Heart left ventricle (tissue), 13 donors: ENCODE measurements at regions not wholly inside any gene's neighbourhood (a gene's known extent, or its start where the extent isn't known, plus 50 kb on each side); places are given as distances from the start of the nearest gene placed in this dataset.

Source experiments
- CTCF ChIP-seq, 12 donors: fragments of 200-600 bp; sonication (generic) in 4 of 12; IDR thresholded peaks; one replicate each; pipeline versions ENCODE4 v1.5.0 to v1.8.0; 2018 to 2022; ENCODE audit warnings: antibody characterized with exemption in 12 of 12, mild to moderate bottlenecking in 5 of 12
- POLR2A ChIP-seq, 2 donors: fragments of 450-650 bp; IDR thresholded peaks; one replicate each; pipeline ENCODE4 v1.6.1; 2017; ENCODE audit warnings: antibody characterized with exemption in 2 of 2, mild to moderate bottlenecking in 2 of 2, moderate library complexity in 2 of 2
- donor health status: ischemic (EF 13 %, LVEDD 7.1; RV severe dilation, severe dysfunction).
- donor health status: DM: no; HTN: yes; CAD: no.
- donor health status: DM: no; HTN: no; CAD: no.
- donor health status: ischemic (EF 25% LVEDD 6.9; RV normal size, moderate dysfunction).
- donor health status: ischemic (EF 25% LVEDD 5.7; RV mildly dilated, moderate dysfunction).
- donor health status: ischemic (EF 35%, LVEDD 5.7; RV mildly dilated, moderate dysfunction).
- donor health status: nonischemic (EF 11% LVEDD 7.7; RV severe dilation, severe dysfunction).
- donor health status: DM: yes; HTN: yes; CAD: no.
- donor health status: PGD.
- donor health status: ischemic (EF 29% LVEDD 5.4; RV normal size, mild dysfunction).
- donor health status: nonischemic (EF 23%, LVEDD 6.1; RV moderate dilation, normal function).

DNA sequence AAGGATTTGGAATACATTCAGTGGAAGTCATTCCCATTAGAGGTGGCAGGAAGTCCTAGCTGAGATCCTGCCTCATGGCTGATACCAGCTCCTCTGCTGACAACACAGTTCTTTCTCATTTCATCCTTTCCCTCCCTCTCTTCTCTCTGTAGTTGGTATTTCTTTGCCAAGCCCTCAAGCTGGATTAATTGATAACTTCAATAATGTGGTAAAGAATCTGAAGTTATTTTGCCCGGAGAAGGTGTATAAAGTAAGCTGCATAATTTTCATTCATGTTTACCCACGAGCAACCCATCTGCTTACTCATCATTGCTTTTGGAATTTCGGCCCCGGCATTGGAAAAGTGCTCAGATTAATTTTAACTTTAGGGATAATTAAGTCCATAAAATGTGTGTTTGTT lies 85.2 kb upstream of the PLPP4 start:
- TF ChIP-seq CTCF (IDR thresholded peaks at IDR 0.05) = no peak
- TF ChIP-seq POLR2A (IDR thresholded peaks at IDR 0.05) = no peak
